GM20431 (cell line): ENCODE measurements at regions not wholly inside any gene's neighbourhood (a gene's known extent, or its start where the extent isn't known, plus 50 kb on each side); places are given as distances from the start of the nearest gene placed in this dataset.

Experiments
- in situ Hi-C: fragments of 300-500 bp; cut with MseI, MboI; formaldehyde crosslinking; loops from one replicate; pipeline ENCODE4 v1.15.0; 2020; ENCODE audit warnings: low sequenced_read_pairs; ENCODE audit not compliant: unreplicated experiment

DNA sequence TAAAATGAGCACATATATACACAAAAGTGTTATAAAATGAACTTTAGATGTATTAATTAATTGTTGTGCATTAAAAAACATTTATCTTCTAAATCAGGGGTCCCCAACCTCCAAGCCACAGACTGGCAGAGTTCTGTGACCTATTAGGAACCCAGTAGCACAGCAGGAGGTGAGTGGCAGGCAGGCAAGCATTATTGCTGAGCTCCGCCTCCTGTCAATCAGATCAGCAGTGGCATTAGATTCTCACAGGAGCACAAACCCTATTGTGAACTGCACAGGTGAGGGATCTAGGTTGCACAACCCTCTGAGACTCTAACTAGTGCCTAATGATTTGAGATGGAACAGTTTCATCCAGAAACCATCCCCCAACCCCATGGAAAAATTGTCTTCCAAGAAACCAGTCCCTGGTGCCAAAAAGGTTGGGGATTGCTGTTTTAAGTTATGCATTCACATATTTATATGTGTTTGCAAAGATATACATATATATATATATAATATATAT is 583.7 kb downstream of the KCNJ2 start:
- in situ Hi-C loops, result no loop called here

DNA sequence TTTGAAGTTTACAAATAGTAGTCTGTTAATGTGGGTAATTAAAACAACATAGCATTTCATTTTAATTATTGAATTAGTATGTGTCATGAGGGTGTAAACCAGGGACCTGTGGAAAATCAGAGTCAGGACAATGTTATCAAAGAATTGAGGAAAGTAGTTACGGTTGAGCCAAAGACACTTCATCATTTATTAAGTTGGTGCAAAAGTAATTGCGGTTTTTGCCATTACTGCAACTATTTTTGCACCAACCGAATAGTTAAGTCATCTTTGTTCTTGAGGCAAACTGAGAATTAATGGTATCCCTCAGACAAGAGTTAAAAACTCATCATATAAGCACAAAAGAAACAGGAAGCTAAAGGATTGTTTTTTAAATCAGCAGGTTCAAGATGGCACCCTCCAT is 593.7 kb downstream of the KCNJ2 start:
- in situ Hi-C loops, result no loop called here

GRCh38 chr17:70767102-70767701 is 597.9 kb downstream of the KCNJ2 start:
- in situ Hi-C loops, result no loop called here

DNA sequence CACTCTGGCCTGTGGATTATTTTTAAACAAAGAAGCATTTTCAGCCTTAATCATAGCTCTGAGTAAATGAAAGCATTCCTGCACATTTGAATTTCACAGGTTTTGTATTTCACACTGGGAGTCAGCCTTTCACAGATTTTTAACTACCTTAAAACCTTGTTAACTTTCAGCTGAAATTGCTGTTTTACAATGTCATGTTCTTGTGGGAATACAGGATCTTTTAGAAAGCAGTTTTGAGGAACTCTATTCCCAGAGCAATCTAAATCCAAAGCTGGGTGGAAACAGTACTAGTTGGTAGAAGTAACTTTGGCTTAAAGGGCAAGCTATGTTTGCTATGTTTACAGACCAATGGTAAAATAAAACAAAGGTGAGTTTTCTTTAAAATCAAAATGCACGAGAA is 600.6 kb downstream of the KCNJ2 start:
- in situ Hi-C loops, result no loop called here

GRCh38 chr17:70771804-70772386 is 602.6 kb downstream of the KCNJ2 start:
- in situ Hi-C loops, result no loop called here

DNA sequence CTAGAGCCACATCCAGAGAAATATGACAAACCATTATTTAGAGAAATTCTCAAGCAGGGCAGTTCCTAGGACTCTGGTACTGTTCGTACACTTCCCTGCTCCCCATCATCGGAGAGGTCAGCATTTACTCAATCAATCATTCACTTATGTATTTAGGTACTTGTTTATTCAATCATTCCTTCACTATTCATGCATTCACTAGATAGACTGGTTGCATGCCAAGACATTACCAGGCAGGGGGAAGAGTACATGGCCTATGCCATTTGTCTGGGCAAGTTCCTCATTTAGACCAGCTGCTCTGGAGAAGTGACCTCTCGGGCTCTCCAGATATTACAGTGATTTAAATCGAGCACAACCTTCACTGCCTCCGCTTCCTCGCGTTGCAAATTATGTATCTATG is 603.4 kb downstream of the KCNJ2 start:
- in situ Hi-C loops, result no loop called here

DNA sequence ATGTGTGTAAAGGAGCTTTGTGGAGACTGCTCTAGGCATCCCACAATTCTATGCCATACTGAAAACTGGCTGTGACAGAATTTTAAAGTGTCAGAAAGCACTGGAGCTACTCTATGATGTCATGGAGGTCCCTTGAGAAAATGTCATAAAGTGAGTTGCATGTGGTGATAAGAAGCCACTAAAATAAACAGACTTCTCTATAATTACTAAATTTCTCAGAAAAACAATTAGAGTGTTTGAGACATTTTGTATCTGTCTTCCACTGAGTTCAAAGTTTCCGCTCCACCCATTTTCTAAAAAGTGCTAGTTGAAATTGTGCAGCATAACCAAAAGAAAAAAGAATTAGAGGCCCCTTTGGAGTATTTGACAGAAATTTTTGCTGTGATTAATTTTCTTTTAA is 603.9 kb downstream of the KCNJ2 start:
- in situ Hi-C loops, result no loop called here

DNA sequence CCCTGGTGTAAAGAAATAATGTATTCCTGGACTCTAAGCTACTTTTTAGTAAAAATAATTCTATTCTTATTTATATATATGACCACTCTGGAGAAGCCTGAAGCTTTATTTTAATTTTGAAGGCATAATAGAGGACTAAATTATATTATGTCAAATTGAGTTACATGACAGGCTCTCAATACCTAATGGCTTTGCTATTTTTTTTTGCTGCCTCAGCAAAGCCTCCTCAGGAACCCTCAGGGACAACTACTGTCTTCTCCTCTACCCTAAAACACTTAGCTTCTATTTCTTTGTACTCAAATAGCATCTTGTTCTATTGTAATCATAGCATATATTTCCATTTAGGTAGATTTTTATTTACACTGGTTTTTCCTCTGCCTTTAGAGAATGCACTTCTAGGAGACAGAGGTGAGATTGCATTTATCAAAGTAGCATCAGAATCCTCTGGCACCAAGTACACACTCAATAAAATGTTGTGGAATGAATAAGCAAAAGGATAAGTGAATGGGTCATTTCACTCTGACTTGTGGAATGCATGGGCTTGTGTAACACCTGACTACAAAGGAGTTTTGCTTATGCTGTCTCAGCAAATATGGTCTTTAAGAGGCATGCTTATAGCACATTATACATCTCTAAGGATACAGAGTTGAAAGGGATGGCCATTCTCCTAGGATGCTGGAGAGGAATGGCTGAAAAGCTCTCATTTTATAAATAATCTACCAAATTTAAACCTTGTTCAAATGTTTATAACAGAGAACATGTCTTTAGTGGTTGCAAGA is 605.2 kb downstream of the KCNJ2 start:
- in situ Hi-C loops, result no loop called here

DNA sequence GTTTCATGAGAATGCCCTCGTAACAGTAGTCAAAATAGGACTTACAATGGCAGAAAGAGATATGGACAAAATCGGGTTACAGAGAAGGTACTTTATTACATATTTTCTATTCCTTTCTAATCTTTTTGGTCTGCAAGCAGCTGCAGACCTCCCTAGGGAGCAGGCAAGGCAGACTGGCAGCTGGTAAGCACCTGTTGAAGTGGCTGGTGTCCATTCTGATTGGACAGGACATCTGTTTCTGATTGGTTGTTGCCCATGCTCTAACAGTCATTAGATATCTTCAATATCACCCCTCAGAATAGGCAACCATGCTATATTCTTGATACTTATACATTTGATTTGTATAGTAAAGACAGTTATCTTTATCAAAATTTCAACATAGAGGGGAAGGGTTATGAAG is 606.3 kb downstream of the KCNJ2 start:
- in situ Hi-C loops, result no loop called here

GRCh38 chr17:70776441-70776840 is 607.1 kb downstream of the KCNJ2 start:
- in situ Hi-C loops, result no loop called here

- in situ Hi-C loops, result no loop called here
Measured at GRCh38 chr17:70780031-70780430, 610.7 kb downstream of the KCNJ2 start.

GRCh38 chr17:70786081-70786480 is 616.7 kb downstream of the KCNJ2 start:
- in situ Hi-C loops, result no loop called here

GRCh38 chr17:70787721-70788300 is 618.5 kb downstream of the KCNJ2 start:
- in situ Hi-C loops, result no loop called here

- in situ Hi-C loops, result no loop called here
Measured at GRCh38 chr17:70791748-70792443, 622.6 kb downstream of the KCNJ2 start.

DNA sequence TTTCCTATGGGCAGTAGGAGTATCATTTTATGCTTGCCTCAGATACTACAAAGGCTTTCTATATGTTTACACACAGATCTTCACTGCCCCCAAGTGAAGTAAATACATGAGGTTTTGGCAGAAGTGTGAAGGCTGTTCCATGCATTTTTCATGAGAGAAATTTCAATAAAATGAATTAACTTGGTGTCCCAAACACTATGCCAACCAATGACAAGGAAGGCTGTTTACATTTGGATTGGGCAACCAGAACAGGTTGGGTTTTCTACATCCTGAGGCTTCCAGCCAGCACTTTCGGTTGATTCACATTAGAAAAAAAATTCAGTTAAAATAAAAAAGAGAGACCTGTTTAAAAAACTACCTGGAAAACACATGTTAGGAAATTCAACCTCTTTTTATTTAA is 625.4 kb downstream of the KCNJ2 start:
- in situ Hi-C loops, result no loop called here

- in situ Hi-C loops, result no loop called here
Measured at GRCh38 chr17:70795620-70796019, 626.3 kb downstream of the KCNJ2 start.

- in situ Hi-C loops, result no loop called here
Measured at GRCh38 chr17:70796757-70797156, 627.4 kb downstream of the KCNJ2 start.

GRCh38 chr17:70797166-70797565 is 627.8 kb downstream of the KCNJ2 start:
- in situ Hi-C loops, result no loop called here

DNA sequence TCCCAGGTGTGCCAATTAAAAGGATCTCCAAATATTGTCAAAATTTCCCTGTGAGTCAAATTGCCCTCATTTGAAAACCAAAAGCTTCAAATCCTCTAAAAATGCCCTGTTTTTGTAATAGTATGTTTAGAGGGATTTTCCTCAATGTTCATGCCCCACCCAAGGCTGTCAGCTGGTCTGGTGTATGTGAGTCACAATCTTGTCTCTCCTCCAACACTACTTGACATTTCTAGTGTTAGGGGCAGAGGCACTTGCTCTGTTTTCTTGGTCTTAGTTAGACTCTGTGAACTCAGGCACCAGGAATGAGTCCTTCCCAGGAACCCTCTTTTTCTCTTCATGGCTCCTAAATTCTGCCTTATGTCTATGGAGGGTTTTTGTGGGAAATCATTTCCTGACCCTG is 634.8 kb downstream of the KCNJ2 start:
- in situ Hi-C loops, result no loop called here

- in situ Hi-C loops, result no loop called here
Measured at GRCh38 chr17:70808596-70808995, 639.3 kb downstream of the KCNJ2 start.
